ENCODE measurements at regions not wholly inside any gene's neighbourhood (a gene's known extent, or its start where the extent isn't known, plus 50 kb on each side); places are given as distances from the start of the nearest gene placed in this dataset.

- no peak for DNase-seq (ENCODE audit: low read depth in 3 of 3)
Observed at GRCh38 chr14:82126006-82126405, 592.4 kb upstream of the SEL1L start.

GRCh38 chr14:82134411-82134810, 600.8 kb upstream of the SEL1L start:
- no peak for DNase-seq (ENCODE audit: low read depth in 3 of 3)

- no peak for DNase-seq (ENCODE audit: low read depth in 3 of 3)
Observed at GRCh38 chr14:82138431-82138830, 604.8 kb upstream of the SEL1L start.

GRCh38 chr14:82146846-82147245, 613.2 kb upstream of the SEL1L start:
- no peak for DNase-seq (ENCODE audit: low read depth in 3 of 3)

GRCh38 chr14:82153689-82154088, 620.0 kb upstream of the SEL1L start:
- no peak for DNase-seq (ENCODE audit: low read depth in 3 of 3)

GRCh38 chr14:82159624-82160023, 626.0 kb upstream of the SEL1L start:
- no peak for DNase-seq (ENCODE audit: low read depth in 3 of 3)

GRCh38 chr14:82180139-82180538, 646.5 kb upstream of the SEL1L start:
- DNase-seq (ENCODE audit: low read depth in 3 of 3), result no peak

GRCh38 chr14:82182646-82183045, 649.0 kb upstream of the SEL1L start:
- no peak for DNase-seq (ENCODE audit: low read depth in 3 of 3)

GRCh38 chr14:82190742-82191141, 657.1 kb upstream of the SEL1L start:
- DNase-seq (ENCODE audit: low read depth in 3 of 3), result no peak

GRCh38 chr14:82192387-82192786, 658.7 kb upstream of the SEL1L start:
- DNase-seq (ENCODE audit: low read depth in 3 of 3), result no peak

- no peak for DNase-seq (ENCODE audit: low read depth in 3 of 3)
Observed at GRCh38 chr14:82223276-82223675, 689.6 kb upstream of the SEL1L start.

- no peak for DNase-seq (ENCODE audit: low read depth in 3 of 3)
Observed at GRCh38 chr14:82224610-82225009, 691.0 kb upstream of the SEL1L start.

- no peak for DNase-seq (ENCODE audit: low read depth in 3 of 3)
Observed at GRCh38 chr14:82230748-82231147, 697.1 kb upstream of the SEL1L start.

- no peak for DNase-seq (ENCODE audit: low read depth in 3 of 3)
Observed at GRCh38 chr14:82238649-82239048, 705.0 kb upstream of the SEL1L start.

GRCh38 chr14:82239223-82239622, 705.6 kb upstream of the SEL1L start:
- DNase-seq (ENCODE audit: low read depth in 3 of 3), result no peak

GRCh38 chr14:82244791-82245190, 711.1 kb upstream of the SEL1L start:
- DNase-seq (ENCODE audit: low read depth in 3 of 3), result no peak

- DNase-seq (ENCODE audit: low read depth in 3 of 3), result no peak
Observed at GRCh38 chr14:82251494-82251893, 717.8 kb upstream of the SEL1L start.

GRCh38 chr14:82270286-82270685, 736.6 kb upstream of the SEL1L start:
- no peak for DNase-seq (ENCODE audit: low read depth in 3 of 3)

GRCh38 chr14:82298811-82299210, 765.2 kb upstream of the SEL1L start:
- no peak for DNase-seq (ENCODE audit: low read depth in 3 of 3)

GRCh38 chr14:82309199-82309598, 775.5 kb upstream of the SEL1L start:
- no peak for DNase-seq (ENCODE audit: low read depth in 3 of 3)

- no peak for DNase-seq (ENCODE audit: low read depth in 3 of 3)
Observed at GRCh38 chr14:82313889-82314288, 780.2 kb upstream of the SEL1L start.

GRCh38 chr14:82328442-82328841, 794.8 kb upstream of the SEL1L start:
- no peak for DNase-seq (ENCODE audit: low read depth in 3 of 3)

- DNase-seq (ENCODE audit: low read depth in 3 of 3), result no peak
Observed at GRCh38 chr14:82341261-82341810, 807.7 kb upstream of the SEL1L start.

GRCh38 chr14:82342596-82342995, 808.9 kb upstream of the SEL1L start:
- no peak for DNase-seq (ENCODE audit: low read depth in 3 of 3)

GRCh38 chr14:82345184-82345583, 811.5 kb upstream of the SEL1L start:
- DNase-seq (ENCODE audit: low read depth in 3 of 3), result no peak
